GM18507 (cell line): ENCODE measurements at regions not wholly inside any gene's neighbourhood (a gene's known extent, or its start where the extent isn't known, plus 50 kb on each side); places are given as distances from the start of the nearest gene placed in this dataset.

Source experiments
- DNase-seq: peaks from one replicate; pipeline ENCODE4 v3.0.0; 2011; ENCODE audit warnings: low read depth; ENCODE audit not compliant: insufficient read length; ENCODE audit errors: extremely low spot score
- FAIRE-seq: peaks from 2 replicates; lab custom pipeline; 2011; peaks lifted over from hg19 to GRCh38; lab: Jason Lieb, UNC

DNA sequence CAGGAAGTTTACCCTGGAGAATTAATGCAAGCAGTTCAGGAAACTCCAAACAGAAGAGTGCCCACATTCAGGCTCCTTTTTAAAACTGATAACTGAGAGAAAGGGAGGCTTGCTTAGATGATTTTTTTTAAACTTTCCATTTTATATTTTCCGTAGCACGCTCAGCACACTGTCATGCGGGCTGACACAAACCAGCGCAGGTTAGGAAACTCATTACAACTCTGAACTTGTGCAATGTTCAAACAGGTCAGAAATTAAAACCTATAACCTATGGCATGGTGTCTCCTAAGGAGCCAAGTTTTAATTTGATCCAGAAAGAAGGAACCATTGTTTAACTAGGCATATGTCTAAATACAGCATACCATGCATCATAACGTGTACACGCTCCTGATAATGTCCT is 117.7 kb upstream of the SMIM21 start:
- no peak for FAIRE-seq

GRCh38 chr18:75544496-75544895 is 117.0 kb upstream of the SMIM21 start:
- no peak for DNase-seq
- FAIRE-seq, result no peak

More for the DNA sequence above, 117.7 kb upstream of the SMIM21 start:
- DNase-seq, result no peak

- FAIRE-seq (no peak), DNase-seq (no peak)
These were observed 116.6 kb upstream of the SMIM21 start for GRCh38 chr18:75544051-75544481.

DNA sequence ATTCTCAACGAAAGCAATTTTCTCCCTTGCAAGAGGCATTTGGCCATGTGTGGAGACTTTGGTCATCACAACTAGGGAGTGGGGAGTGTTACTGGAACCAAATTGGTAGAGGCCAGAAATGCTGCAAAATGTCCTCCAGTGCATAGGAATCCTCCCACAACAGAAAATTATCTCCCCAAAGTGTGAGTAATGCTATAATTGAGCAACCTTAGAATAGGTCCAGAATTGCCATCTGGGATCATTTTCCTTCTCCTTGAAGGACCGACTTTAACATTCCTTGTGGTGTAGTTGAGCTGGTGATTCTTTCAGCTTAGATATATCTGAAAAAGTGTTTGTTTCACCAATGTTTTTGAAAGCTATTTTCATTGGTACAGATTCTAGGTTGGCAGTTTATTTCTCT is 111.2 kb upstream of the SMIM21 start:
- FAIRE-seq (no peak), DNase-seq (no peak)

DNA sequence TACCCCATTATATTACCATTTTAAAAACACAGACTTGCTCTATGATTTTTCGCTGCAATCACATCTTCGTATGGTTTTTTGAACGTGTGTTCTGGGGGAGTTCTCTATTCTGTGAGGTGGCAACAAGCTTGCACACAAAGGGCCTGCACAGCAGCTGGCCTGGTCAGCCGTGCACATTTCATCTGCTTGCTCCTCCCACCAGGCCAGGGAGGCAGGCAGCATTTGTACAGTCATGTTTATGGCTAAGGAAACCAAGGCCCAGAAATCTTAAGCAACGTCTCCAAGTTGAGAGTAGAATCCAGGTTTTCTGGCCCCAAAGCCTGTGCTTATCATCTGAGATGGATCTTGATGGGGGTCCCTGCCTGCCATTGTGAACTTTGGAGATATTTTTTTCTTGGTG is 106.4 kb upstream of the SMIM21 start:
- FAIRE-seq (no peak), DNase-seq (no peak)

- DNase-seq (no peak), FAIRE-seq (no peak)
These were observed 105.7 kb upstream of the SMIM21 start for GRCh38 chr18:75533209-75533608.

- FAIRE-seq, result no peak
These were observed 104.5 kb upstream of the SMIM21 start for GRCh38 chr18:75531851-75532459.

DNA sequence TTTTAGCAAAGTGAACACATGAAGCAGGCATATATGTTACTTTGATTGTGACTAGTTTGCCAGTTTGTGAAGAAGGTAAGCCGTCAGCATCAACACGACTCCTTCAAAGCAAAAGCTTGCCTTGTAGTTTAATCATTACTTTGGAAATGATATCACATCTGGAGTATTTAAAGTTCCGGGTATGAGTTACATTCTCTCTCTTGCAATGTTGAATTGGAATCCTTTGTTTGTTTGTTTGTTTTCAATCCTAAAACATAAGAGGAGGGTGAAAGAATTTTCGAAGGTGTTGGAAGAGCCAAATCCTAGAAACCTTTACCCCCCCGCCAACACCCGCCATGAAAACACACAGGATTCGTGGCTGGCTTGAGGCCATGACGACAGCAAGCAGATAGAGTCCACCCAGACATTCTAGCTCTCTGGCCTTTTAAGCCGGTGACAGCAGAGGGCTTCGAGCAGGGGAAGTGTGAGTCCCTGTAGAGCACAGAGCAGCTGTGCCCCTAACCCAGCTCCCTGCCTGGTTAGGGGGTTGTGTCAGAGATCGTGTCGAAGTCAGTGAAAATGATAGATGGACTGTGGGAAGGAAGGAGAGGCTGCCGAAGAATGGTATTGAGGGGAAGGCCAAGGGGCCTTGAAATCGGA is 103.8 kb upstream of the SMIM21 start:
- DNase-seq (no peak), FAIRE-seq (no peak)

More at GRCh38 chr18:75531851-75532459, 104.5 kb upstream of the SMIM21 start:
- no peak for DNase-seq

- DNase-seq (no peak), FAIRE-seq (no peak)
These were observed 103.2 kb upstream of the SMIM21 start for GRCh38 chr18:75530566-75531211.

GRCh38 chr18:75530118-75530517 is 102.6 kb upstream of the SMIM21 start:
- no peak for DNase-seq
- FAIRE-seq, result no peak

- FAIRE-seq (no peak), DNase-seq (no peak)
These were observed 101.9 kb upstream of the SMIM21 start for GRCh38 chr18:75529394-75529793.

DNA sequence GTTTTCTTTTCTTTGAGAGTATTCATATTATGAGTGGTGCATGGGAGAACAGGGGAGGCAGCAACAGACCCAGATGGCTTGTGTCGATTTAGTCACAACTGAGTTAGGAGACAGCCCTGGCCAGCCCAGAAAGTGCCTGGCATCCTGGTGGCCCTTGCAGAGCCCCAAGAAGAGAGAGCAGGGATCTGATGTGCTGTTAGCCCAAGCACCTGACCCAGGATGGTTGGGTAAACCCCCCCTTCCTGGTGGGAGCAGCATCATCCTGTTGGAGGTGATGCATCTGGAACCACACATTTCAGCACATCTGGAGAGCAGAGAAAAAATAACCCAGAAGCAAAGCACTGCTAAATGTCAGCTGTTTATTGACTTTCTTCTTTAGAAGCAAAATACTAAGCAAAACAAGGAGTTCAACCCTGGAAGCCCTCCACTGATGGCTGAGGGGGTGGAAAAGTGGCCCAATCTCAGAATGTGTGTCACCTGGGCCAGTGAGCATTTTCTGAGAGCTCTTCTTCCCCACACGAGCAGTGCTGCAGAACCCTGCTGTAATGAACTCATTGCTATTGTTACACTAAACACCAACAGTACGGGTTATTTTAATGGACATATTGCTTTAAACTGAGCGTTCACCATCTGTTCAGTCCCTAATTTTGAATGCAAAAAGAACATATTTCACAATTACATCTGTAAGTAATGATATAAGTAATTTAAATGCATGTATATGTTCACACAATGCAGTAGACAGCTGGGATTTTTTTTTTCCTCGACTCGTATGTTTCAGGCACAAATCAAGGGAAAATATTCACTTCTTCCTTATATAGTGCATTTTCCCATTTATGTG is 100.6 kb upstream of the SMIM21 start:
- DNase-seq (no peak), FAIRE-seq (no peak)

DNA sequence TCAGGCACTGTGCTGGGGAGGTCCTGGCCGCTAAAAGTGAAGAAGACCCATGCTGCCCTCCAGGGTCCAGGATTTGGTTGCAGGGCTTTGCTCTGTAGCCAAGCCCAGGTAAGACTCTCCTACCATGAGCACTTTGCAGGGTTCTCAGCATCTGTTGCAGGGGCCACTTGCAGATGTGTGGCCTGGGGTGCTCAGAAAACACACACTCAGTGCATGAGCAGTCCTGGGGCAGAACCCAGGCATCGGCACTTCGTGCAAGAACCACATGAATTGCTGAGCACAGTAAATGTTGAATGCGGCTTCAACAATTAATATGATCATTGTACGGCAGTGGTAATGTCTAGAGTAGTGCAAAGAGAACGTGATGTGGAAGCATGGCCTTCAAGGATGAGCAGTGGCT is 98.5 kb upstream of the SMIM21 start:
- FAIRE-seq (no peak), DNase-seq (no peak)

DNA sequence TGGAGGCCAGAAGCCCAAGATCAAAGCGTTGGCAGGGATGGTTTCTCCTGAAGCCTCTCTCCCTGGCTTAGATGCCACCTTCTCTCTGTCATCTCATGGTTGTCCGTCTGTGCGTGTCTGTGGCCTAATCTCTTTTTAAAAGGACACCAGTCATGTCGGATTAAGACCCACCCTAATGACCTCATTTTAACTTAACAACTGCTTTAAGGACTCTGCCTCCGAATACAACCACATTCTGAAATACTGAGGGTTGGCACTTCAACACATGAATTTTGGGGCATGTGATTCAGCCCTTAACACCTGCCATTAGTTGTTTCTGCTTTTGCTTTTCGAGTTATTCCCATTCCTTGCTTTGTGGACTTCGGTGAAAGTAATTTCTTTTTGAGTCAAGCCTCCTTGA is 97.8 kb upstream of the SMIM21 start:
- DNase-seq (no peak), FAIRE-seq (no peak)

GRCh38 chr18:75524841-75525240 is 97.3 kb upstream of the SMIM21 start:
- no peak for DNase-seq
- no peak for FAIRE-seq

GRCh38 chr18:75524181-75524580 is 96.7 kb upstream of the SMIM21 start:
- DNase-seq, result no peak
- FAIRE-seq, result no peak

- DNase-seq (no peak), FAIRE-seq (no peak)
These were observed 94.3 kb upstream of the SMIM21 start for GRCh38 chr18:75521816-75522215.

DNA sequence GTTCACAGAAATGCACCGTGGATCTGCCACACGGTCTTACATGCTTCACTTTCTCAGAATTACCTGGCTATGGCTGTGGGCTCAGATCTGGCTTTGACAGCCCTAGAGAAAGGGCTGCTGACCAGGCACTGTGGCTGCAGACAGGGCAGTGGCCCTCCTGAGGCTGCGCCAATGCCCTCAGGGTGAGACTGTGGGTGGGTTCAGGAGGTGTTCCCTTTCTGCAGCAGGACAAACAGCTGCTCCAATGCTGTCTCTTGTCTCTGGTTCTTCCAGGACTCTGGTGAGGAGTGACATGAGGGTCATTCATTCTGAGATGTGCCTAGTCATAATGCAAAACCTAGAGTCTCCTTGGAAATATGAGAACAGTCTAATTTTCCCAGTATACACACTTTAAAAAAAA is 90.5 kb upstream of the SMIM21 start:
- DNase-seq (no peak), FAIRE-seq (no peak)

DNA sequence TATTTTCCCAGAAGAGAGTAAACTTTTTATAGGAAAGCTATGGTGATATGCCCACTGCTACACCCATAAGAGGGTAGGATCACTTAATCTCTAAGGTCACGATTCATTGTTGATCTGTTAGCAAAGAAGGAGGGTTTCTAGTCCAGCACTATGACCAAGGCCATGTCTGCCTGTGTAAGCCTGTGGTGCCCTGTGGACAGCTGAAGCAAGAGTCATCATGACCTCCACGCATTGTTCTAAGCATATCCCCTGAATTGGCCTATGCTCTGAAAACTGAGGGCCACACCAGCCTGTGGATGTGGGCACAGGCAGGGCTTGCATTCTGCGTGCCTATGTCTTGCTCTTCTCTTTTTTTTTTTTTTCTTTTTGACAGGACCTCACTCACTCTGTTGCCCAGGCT is 89.8 kb upstream of the SMIM21 start:
- FAIRE-seq, result no peak

GRCh38 chr18:75507636-75508035 is 80.1 kb upstream of the SMIM21 start:
- FAIRE-seq (no peak), DNase-seq (no peak)

More for the DNA sequence above, 89.8 kb upstream of the SMIM21 start:
- DNase-seq, result no peak
